ENCODE measurements at regions not wholly inside any gene's neighbourhood (a gene's known extent, or its start where the extent isn't known, plus 50 kb on each side); places are given as distances from the start of the nearest gene placed in this dataset.

- TF ChIP-seq CTCF (IDR thresholded peaks at IDR 0.05) (no peak), HDAC2 (IDR thresholded peaks at IDR 0.05) (no peak), POLR2A (IDR thresholded peaks at IDR 0.05; ENCODE audit: low read length) (no peak)
Observed at GRCh38 chr18:25534401-25534800, 182.4 kb upstream of the ZNF521 start.

All from A549 (cell line).